Left lung (tissue), 4 donors: ENCODE measurements at regions not wholly inside any gene's neighbourhood (a gene's known extent, or its start where the extent isn't known, plus 50 kb on each side); places are given as distances from the start of the nearest gene placed in this dataset.

Source experiments
- ATAC-seq: fragments of 200-7000 bp; cut with Tn5 transposase; one replicate; pipeline ENCODE4 v1.9.1; 2020; ENCODE audit warnings: moderate library complexity
- DNase-seq, 4 donors: peaks; one replicate each; pipeline ENCODE4 v3.0.0-alpha.2; 2013 to 2020
- H3K27ac ChIP-seq, 2 donors: fragments of 200-600 bp; sonication (generic) in 1 of 2; one replicate each; pipeline versions ENCODE4 v1.5.0 to v1.8.0; 2020 to 2021
- H3K27me3 ChIP-seq, 2 donors: fragments of 200-600 bp; sonication (generic) in 1 of 2; one replicate each; pipeline versions ENCODE4 v1.5.0 to v1.8.0; 2020 to 2021
- H3K36me3 ChIP-seq, 2 donors: fragments of 200-600 bp; sonication (generic) in 1 of 2; one replicate each; pipeline versions ENCODE4 v1.5.0 to v1.8.0; 2020 to 2021
- H3K4me1 ChIP-seq, 2 donors: fragments of 200-600 bp; one replicate each; pipeline ENCODE4 v1.8.0; 2021
- H3K4me3 ChIP-seq, 2 donors: fragments of 200-600 bp; sonication (generic) in 1 of 2; one replicate each; pipeline versions ENCODE4 v1.5.0 to v1.8.0; 2020 to 2021; ENCODE audit warnings: mild to moderate bottlenecking in 1 of 2
- H3K9me3 ChIP-seq, 2 donors: fragments of 200-600 bp; sonication (generic) in 1 of 2; one replicate each; pipeline versions ENCODE4 v1.5.0 to v1.8.0; 2020 to 2021
- intact Hi-C, 2 donors: fragments of 100-400 bp; cut with DNase I; formaldehyde crosslinking; loops; one replicate each; pipeline versions ENCODE4 v1.11.2 to v1.14.2; 2022
- TF ChIP-seq, protein P1 (sequence below), 2 donors: fragments of 200-600 bp; sonication (generic) in 1 of 2; IDR thresholded peaks; one replicate each; pipeline versions ENCODE4 v1.5.0 to v1.8.0; 2021; ENCODE audit warnings: antibody characterized with exemption in 2 of 2
- donor health status: DM: no; HTN: yes; CAD: no.
- donor health status: DM: no; HTN: no; CAD: no.

DNA sequence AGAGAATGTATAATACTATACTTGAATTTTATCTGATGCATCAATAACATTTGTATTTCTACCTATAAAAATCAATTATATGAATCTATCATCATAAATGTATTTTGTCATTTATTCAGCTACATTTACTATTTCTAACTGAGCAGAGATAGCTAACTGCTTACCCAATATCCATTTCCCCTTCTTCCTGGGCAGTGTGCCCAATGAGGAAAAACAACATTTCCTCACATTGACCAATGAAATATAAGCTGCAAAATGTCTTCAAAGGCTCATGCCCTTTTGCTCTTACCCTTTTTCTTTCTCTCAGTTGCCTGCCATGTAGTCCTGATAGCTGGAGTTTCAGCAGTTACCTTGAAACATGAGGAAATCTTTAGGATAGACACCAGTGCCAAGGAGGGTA lies 385.8 kb upstream of the PCSK5 start:
- peaks cover 6 to 25% of the 10 kb centered on the region in 2 donors for H3K4me1 ChIP-seq
- no peak overlapping the region for H3K27ac ChIP-seq
- peak in 1 of 4 donors; percentile 18 for DNase-seq
- H3K4me3 ChIP-seq = no peak overlapping the region
- H3K36me3 ChIP-seq = no peaks in the 10 kb centered on the region
- peaks cover 0 to 8% of the 10 kb centered on the region in 2 donors for H3K9me3 ChIP-seq
- no peaks in the 10 kb centered on the region for H3K27me3 ChIP-seq
- ATAC-seq = peak; percentile 27
- intact Hi-C loops = no loop called here
- TF ChIP-seq, protein P1, sequence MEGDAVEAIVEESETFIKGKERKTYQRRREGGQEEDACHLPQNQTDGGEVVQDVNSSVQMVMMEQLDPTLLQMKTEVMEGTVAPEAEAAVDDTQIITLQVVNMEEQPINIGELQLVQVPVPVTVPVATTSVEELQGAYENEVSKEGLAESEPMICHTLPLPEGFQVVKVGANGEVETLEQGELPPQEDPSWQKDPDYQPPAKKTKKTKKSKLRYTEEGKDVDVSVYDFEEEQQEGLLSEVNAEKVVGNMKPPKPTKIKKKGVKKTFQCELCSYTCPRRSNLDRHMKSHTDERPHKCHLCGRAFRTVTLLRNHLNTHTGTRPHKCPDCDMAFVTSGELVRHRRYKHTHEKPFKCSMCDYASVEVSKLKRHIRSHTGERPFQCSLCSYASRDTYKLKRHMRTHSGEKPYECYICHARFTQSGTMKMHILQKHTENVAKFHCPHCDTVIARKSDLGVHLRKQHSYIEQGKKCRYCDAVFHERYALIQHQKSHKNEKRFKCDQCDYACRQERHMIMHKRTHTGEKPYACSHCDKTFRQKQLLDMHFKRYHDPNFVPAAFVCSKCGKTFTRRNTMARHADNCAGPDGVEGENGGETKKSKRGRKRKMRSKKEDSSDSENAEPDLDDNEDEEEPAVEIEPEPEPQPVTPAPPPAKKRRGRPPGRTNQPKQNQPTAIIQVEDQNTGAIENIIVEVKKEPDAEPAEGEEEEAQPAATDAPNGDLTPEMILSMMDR (IDR thresholded peaks at IDR 0.05) = no peak

GRCh38 chr9:75505654-75506053 lies 384.8 kb upstream of the PCSK5 start:
- TF ChIP-seq, protein P1 (IDR thresholded peaks at IDR 0.05) = no peak
- Histone ChIP-seq H3K27me3 (no peaks in the 10 kb centered on the region), H3K4me1 (peaks cover under 1 to 17% of the 10 kb centered on the region in 2 donors), H3K4me3 (no peak overlapping the region), H3K27ac (peak overlapping the region in 1 of 2 donors; percentile 11), H3K9me3 (peaks cover 0 to 8% of the 10 kb centered on the region in 2 donors), H3K36me3 (no peaks in the 10 kb centered on the region)
- ATAC-seq (no peak), DNase-seq (no peak)
- intact Hi-C loops = no loop called here

GRCh38 chr9:75529463-75529862 lies 361.0 kb upstream of the PCSK5 start:
- no peak for DNase-seq
- TF ChIP-seq, protein P1 (IDR thresholded peaks at IDR 0.05) = no peak
- intact Hi-C loops = no loop called here

GRCh38 chr9:75531588-75531987 lies 358.9 kb upstream of the PCSK5 start:
- TF ChIP-seq, protein P1 (IDR thresholded peaks at IDR 0.05) = no peak
- intact Hi-C loops = no loop called here
- Histone ChIP-seq H3K4me3 (no peak overlapping the region), H3K27me3 (no peaks in the 10 kb centered on the region), H3K27ac (no peak overlapping the region), H3K4me1 (no peaks in the 10 kb centered on the region), H3K36me3 (no peaks in the 10 kb centered on the region), H3K9me3 (no peaks in the 10 kb centered on the region)
- ATAC-seq = no peak
- no peak for DNase-seq

More at GRCh38 chr9:75529463-75529862, 361.0 kb upstream of the PCSK5 start:
- no peak for ATAC-seq
- no peaks in the 10 kb centered on the region for H3K9me3 ChIP-seq
- no peak overlapping the region for H3K27ac ChIP-seq
- H3K36me3 ChIP-seq = no peaks in the 10 kb centered on the region
- no peak overlapping the region for H3K4me3 ChIP-seq
- no peaks in the 10 kb centered on the region for H3K27me3 ChIP-seq
- no peaks in the 10 kb centered on the region for H3K4me1 ChIP-seq

DNA sequence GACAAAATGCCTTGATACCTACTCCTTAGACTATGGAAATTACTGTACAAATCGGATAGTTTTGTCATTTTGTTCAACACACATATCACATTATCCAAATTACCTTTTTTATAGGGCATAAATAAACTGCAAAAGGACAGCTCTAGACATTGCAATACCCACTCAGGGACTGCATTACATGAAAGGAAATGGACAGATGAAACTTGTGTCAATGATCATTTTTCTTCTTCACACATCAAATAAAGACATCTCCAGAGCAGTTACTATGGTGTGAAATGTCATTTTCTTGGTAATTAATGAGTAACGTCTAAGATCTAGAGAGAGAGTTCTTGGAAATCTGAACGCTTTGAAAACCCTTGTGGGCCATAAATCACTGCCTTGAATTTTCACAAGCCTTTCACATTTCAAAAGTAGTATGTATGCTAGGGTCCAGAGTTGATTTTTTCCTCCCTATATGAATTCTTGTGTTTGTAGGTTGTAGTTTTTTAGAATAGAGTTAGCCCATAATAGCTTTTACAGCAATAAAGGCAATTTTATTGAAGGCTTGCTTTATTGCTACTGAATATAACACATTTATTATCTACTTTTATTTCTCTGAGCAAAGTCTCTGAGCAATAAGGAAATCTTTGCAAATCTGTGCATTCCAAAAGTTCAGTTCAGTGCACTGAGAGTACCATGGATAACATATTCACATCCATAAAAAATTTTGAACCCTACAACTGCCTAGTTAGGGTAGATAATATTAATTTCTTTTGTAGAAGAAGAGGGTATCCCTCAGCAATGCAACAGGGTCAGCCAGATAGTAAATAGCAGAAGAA lies 358.0 kb upstream of the PCSK5 start:
- Histone ChIP-seq H3K27ac (no peak overlapping the region), H3K27me3 (no peaks in the 10 kb centered on the region), H3K4me3 (no peak overlapping the region), H3K36me3 (no peaks in the 10 kb centered on the region), H3K4me1 (no peaks in the 10 kb centered on the region), H3K9me3 (peaks cover 0 to 6% of the 10 kb centered on the region in 2 donors)
- TF ChIP-seq, protein P1 (IDR thresholded peaks at IDR 0.05) = no peak
- intact Hi-C loops = no loop called here
- DNase-seq = no peak
- ATAC-seq = no peak
